Stimulated activated CD8-positive, alpha-beta memory T cell treated with anti-CD3 and anti-CD28 coated beads, Interleukin-2, amount 100 ng/mL, for 48 hours (primary cell): ENCODE measurements at regions not wholly inside any gene's neighbourhood (a gene's known extent, or its start where the extent isn't known, plus 50 kb on each side); places are given as distances from the start of the nearest gene placed in this dataset.
"Not testable (repeated sequence)": the region's sequence is repeated elsewhere in the genome, so short reads cannot be mapped to it uniquely, and the experiment has no call there.

Experiments
- DNase-seq, 2 donors: peaks; one replicate each; pipeline ENCODE4 v3.0.0-alpha.2; 2020; ENCODE audit warnings: low read depth in 2 of 2

- not testable (repeated sequence) for DNase-seq
These were observed 94.4 kb downstream of the LSM3 start for GRCh38 chr3:14272959-14273560.

- DNase-seq = no peak
These were observed 95.4 kb downstream of the LSM3 start for GRCh38 chr3:14273901-14274611.

GRCh38 chr3:14274612-14274936 lies 96.0 kb downstream of the LSM3 start:
- no peak for DNase-seq

- DNase-seq = no peak
These were observed 96.7 kb downstream of the LSM3 start for GRCh38 chr3:14274999-14275961.

GRCh38 chr3:14275962-14276909 lies 97.6 kb downstream of the LSM3 start:
- DNase-seq = no peak

- no peak for DNase-seq
These were observed 98.9 kb downstream of the LSM3 start for GRCh38 chr3:14277557-14277956.

- no peak for DNase-seq
These were observed 99.7 kb downstream of the LSM3 start for GRCh38 chr3:14278265-14278798.

GRCh38 chr3:14278799-14279625 lies 100.4 kb downstream of the LSM3 start:
- DNase-seq = no peak

GRCh38 chr3:14279626-14280061 lies 101.0 kb downstream of the LSM3 start:
- DNase-seq = no peak

GRCh38 chr3:14280326-14280725 lies 101.7 kb downstream of the LSM3 start:
- DNase-seq = no peak

GRCh38 chr3:14281053-14281452 lies 102.4 kb downstream of the LSM3 start:
- DNase-seq = no peak

GRCh38 chr3:14282001-14282705 lies 103.5 kb downstream of the LSM3 start:
- DNase-seq = no peak

- no peak for DNase-seq
These were observed 104.1 kb downstream of the LSM3 start for GRCh38 chr3:14282706-14283075.

- DNase-seq = no peak
These were observed 104.6 kb downstream of the LSM3 start for GRCh38 chr3:14283092-14283812.

- no peak for DNase-seq
These were observed 105.3 kb downstream of the LSM3 start for GRCh38 chr3:14283813-14284438.

GRCh38 chr3:14284694-14285547 lies 106.3 kb downstream of the LSM3 start:
- DNase-seq = no peak

- no peak for DNase-seq
These were observed 106.9 kb downstream of the LSM3 start for GRCh38 chr3:14285548-14285925.
